ENCODE measurements at regions not wholly inside any gene's neighbourhood (a gene's known extent, or its start where the extent isn't known, plus 50 kb on each side); places are given as distances from the start of the nearest gene placed in this dataset.

- Histone ChIP-seq H3T11ph (ENCODE audit: low read length) (no peak overlapping the region), H3K79me2 (ENCODE audit: insufficient read depth, low read length) (no peaks in the 10 kb centered on the region), H3K4me1 (ENCODE audit: insufficient read depth, low read length) (no peaks in the 10 kb centered on the region), H3K23ac (ENCODE audit: insufficient read length, low read depth, low read length) (no peak overlapping the region), H3K14ac (ENCODE audit: insufficient read depth, low read length) (no peak overlapping the region), H2BK120ac (ENCODE audit: low read depth, low read length, poor library complexity, severe bottlenecking) (no peak overlapping the region), H3K4me2 (ENCODE audit: insufficient read depth, insufficient read length, low read length) (no peak overlapping the region), H3K23me2 (ENCODE audit: insufficient read length, low read depth, low read length, poor library complexity, severe bottlenecking) (no peaks in the 10 kb centered on the region), H2AK5ac (ENCODE audit: insufficient read length, low read length) (no peak overlapping the region), H3K9ac (ENCODE audit: extremely low read depth, insufficient read length, low read length) (no peak overlapping the region), H4K20me1 (ENCODE audit: control insufficient read depth, insufficient read depth, insufficient read length) (no peaks in the 10 kb centered on the region), H3K27ac (ENCODE audit: insufficient read length, low read depth, low read length) (no peak overlapping the region), H4K5ac (ENCODE audit: insufficient read length, low read depth, low read length) (no peak overlapping the region), H2AFZ (ENCODE audit: low read length) (no peak overlapping the region), H2BK12ac (ENCODE audit: insufficient read length, low read depth, low read length) (no peak overlapping the region), H3K4ac (ENCODE audit: low read depth, low read length) (no peak overlapping the region), H2BK5ac (ENCODE audit: insufficient read length, low read length) (no peak overlapping the region), H3K18ac (ENCODE audit: insufficient read length, low read depth, low read length) (no peak overlapping the region), H2BK20ac (ENCODE audit: low read depth, low read length, poor library complexity, severe bottlenecking) (no peak overlapping the region), H3K27me3 (ENCODE audit: insufficient read depth, low read length) (no peaks in the 10 kb centered on the region; the same call in 1 of the 2 replicates), H4K8ac (replicated peaks; ENCODE audit: insufficient read length, low read depth, low read length) (no peak overlapping the region), H2BK15ac (ENCODE audit: low read depth, low read length) (no peak overlapping the region), H3K9me3 (ENCODE audit: control insufficient read depth, low read depth, low read length) (no peaks in the 10 kb centered on the region), H3K79me1 (ENCODE audit: insufficient read depth, low read depth, low read length, poor library complexity, severe bottlenecking) (no peaks in the 10 kb centered on the region), H4K91ac (ENCODE audit: insufficient read length, low read depth, low read length) (no peak overlapping the region), H3K56ac (ENCODE audit: insufficient read length, low read depth, low read length) (no peak overlapping the region)
- DNase-seq = no peak
- TF ChIP-seq, protein P1, sequence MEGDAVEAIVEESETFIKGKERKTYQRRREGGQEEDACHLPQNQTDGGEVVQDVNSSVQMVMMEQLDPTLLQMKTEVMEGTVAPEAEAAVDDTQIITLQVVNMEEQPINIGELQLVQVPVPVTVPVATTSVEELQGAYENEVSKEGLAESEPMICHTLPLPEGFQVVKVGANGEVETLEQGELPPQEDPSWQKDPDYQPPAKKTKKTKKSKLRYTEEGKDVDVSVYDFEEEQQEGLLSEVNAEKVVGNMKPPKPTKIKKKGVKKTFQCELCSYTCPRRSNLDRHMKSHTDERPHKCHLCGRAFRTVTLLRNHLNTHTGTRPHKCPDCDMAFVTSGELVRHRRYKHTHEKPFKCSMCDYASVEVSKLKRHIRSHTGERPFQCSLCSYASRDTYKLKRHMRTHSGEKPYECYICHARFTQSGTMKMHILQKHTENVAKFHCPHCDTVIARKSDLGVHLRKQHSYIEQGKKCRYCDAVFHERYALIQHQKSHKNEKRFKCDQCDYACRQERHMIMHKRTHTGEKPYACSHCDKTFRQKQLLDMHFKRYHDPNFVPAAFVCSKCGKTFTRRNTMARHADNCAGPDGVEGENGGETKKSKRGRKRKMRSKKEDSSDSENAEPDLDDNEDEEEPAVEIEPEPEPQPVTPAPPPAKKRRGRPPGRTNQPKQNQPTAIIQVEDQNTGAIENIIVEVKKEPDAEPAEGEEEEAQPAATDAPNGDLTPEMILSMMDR (conservative IDR thresholded peaks at IDR 0.05) = no peak
- Mint-ChIP-seq H3K4me1 (peaks cover 8 to 10% of the 10 kb centered on the region in 2 experiments), H3K27ac (no peak overlapping the region), H3K9me3 (no peaks in the 10 kb centered on the region; a peak in 2 of 5 replicates), H3K27me3 (ENCODE audit: low read depth) (peaks cover 55% of the 10 kb centered on the region), H3K4me3 (no peak overlapping the region), H3K36me3 (ENCODE audit: insufficient read depth in 1 of 3, low read depth in 3 of 3) (no peaks in the 10 kb centered on the region)
- WGBS (ENCODE audit: extremely low coverage, insufficient read length, low lambda C conversion rate) = no CpG with 5 or more reads among the region's 4 CpGs
These were observed 102.6 kb upstream of the PRB2 start for GRCh38 chr12:11497995-11498394.
